ENCODE measurements at regions not wholly inside any gene's neighbourhood (a gene's known extent, or its start where the extent isn't known, plus 50 kb on each side); places are given as distances from the start of the nearest gene placed in this dataset.
A peak's percentile ranks its signal among the peaks of the same experiment; 100 is the strongest.

DNA sequence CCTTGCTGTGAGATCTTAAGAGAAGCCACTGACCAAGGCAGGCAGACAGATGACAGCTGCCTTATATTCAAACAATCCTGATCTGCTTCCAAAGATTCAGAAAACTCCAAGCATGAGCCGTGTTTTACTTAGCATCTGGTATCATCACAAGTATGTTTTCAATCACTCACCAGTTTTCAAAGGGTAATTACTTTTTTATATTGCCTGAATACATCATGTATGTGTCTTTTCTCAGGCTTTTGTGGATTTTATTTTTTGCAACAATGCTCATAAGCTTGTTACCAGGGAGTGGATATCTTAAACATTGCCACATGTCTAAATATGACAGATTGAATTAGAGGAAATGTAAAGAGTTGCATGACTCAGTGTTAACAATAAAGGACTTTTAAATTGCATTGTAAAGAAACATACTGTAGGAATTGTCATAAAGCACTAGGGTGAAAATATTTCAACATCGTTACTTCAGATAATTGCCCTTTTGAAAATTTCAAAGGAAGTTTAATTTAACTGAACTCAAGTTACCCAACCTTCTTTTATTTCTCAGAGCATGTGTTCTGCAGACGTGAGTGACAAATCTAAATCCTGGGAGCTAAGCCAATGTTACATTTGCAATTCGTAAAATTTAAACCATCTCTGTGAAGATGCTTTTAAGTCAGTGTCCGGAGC lies 326.1 kb downstream of the PLK2 start:
- TF ChIP-seq CTCF (IDR thresholded peaks at IDR 0.05; ENCODE audit: unreplicated experiment): no peak
- H3K27ac Mint-ChIP-seq: no peak overlapping the region
- no peak overlapping the region for H3K4me3 Mint-ChIP-seq (ENCODE audit: low read depth)
- H3K9me3 Mint-ChIP-seq (ENCODE audit: low read depth): no peaks in the 10 kb centered on the region
- H3K36me3 Mint-ChIP-seq (ENCODE audit: insufficient read depth): no peaks in the 10 kb centered on the region
- H3K27me3 Mint-ChIP-seq: no peaks in the 10 kb centered on the region
- H3K4me1 Mint-ChIP-seq (ENCODE audit: low read depth): no peaks in the 10 kb centered on the region
- no peak for DNase-seq (ENCODE audit: low spot score, unreplicated experiment)

DNA sequence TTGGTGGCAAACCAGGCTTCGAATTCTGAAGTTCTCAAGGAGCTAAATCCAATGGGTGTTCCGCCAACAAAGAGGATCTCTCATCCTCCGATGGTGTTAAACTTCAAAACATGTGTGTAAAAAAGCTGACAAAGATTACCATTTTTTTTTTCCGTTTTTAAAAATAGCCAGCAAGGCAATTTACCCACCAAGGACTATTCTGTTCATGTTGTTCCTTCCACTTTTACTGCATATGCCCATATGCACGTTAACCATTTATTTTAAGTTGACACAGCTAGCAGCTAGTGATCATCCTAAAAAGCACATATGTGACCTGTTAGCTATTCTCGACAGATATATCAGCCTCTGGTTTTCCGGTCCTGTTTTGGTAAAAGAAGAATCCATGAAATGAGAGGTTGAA lies 326.7 kb downstream of the PLK2 start:
- Mint-ChIP-seq H3K27me3 (no peaks in the 10 kb centered on the region), H3K4me1 (ENCODE audit: low read depth) (no peaks in the 10 kb centered on the region), H3K9me3 (ENCODE audit: low read depth) (no peaks in the 10 kb centered on the region), H3K36me3 (ENCODE audit: insufficient read depth) (no peaks in the 10 kb centered on the region), H3K27ac (no peak overlapping the region), H3K4me3 (ENCODE audit: low read depth) (no peak overlapping the region)
- no peak for DNase-seq (ENCODE audit: low spot score, unreplicated experiment)
- TF ChIP-seq CTCF (IDR thresholded peaks at IDR 0.05; ENCODE audit: unreplicated experiment): no peak

GRCh38 chr5:58127255-58128220 lies 332.3 kb downstream of the PLK2 start:
- H3K27me3 Mint-ChIP-seq: no peaks in the 10 kb centered on the region

GRCh38 chr5:58123501-58123900 lies 336.4 kb downstream of the PLK2 start:
- Mint-ChIP-seq H3K4me1 (ENCODE audit: low read depth) (peaks cover 14% of the 10 kb centered on the region), H3K27me3 (no peaks in the 10 kb centered on the region), H3K36me3 (ENCODE audit: insufficient read depth) (no peaks in the 10 kb centered on the region), H3K9me3 (ENCODE audit: low read depth) (no peaks in the 10 kb centered on the region), H3K27ac (no peak overlapping the region), H3K4me3 (ENCODE audit: low read depth) (no peak overlapping the region)
- TF ChIP-seq CTCF (IDR thresholded peaks at IDR 0.05; ENCODE audit: unreplicated experiment): no peak
- DNase-seq (ENCODE audit: low spot score, unreplicated experiment): no peak

More at GRCh38 chr5:58127255-58128220, 332.3 kb downstream of the PLK2 start:
- Mint-ChIP-seq H3K4me1 (ENCODE audit: low read depth) (peaks cover 14% of the 10 kb centered on the region), H3K4me3 (ENCODE audit: low read depth) (peak overlapping the region; percentile 11), H3K36me3 (ENCODE audit: insufficient read depth) (no peaks in the 10 kb centered on the region), H3K27ac (peak overlapping the region; percentile 12), H3K9me3 (ENCODE audit: low read depth) (no peaks in the 10 kb centered on the region)
- DNase-seq (ENCODE audit: low spot score, unreplicated experiment): no peak
- no peak for TF ChIP-seq CTCF (IDR thresholded peaks at IDR 0.05; ENCODE audit: unreplicated experiment)

DNA sequence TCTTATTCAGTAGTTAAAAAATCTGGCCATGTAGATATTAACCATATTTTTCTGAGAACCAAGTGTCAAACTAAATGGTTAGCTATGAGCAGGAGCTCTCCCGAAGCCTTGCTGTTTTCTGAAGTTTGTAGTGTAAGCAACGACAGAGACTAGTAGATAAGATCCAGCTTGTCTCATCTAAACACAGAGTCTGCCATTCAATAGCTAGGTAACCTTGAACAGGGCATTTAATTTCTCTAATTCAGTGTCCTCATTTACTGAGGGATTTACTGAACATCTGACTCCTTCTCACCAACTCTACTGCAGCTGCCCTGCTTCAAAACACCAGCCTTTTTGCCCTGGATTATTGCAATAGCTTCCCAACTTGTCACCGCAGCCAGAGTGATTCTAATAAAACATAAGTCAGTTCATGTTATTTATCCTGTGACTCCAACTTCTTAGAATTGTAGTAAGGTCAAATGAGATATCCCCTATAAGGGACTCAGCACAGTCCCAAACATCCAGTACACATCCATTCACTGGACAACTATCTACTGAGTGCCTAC lies 337.0 kb downstream of the PLK2 start:
- peaks cover 16% of the 10 kb centered on the region for H3K4me1 Mint-ChIP-seq (ENCODE audit: low read depth)
- DNase-seq (ENCODE audit: low spot score, unreplicated experiment): no peak
- no peak overlapping the region for H3K4me3 Mint-ChIP-seq (ENCODE audit: low read depth)
- H3K36me3 Mint-ChIP-seq (ENCODE audit: insufficient read depth): no peaks in the 10 kb centered on the region
- TF ChIP-seq CTCF (IDR thresholded peaks at IDR 0.05; ENCODE audit: unreplicated experiment): no peak
- no peaks in the 10 kb centered on the region for H3K27me3 Mint-ChIP-seq
- H3K27ac Mint-ChIP-seq: no peak overlapping the region
- no peaks in the 10 kb centered on the region for H3K9me3 Mint-ChIP-seq (ENCODE audit: low read depth)
